ENCODE measurements at regions not wholly inside any gene's neighbourhood (a gene's known extent, or its start where the extent isn't known, plus 50 kb on each side); places are given as distances from the start of the nearest gene placed in this dataset.
A peak's percentile ranks its signal among the peaks of the same experiment; 100 is the strongest.

GRCh38 chr2:200752332-200752731 lies 59.4 kb upstream of the BZW1 start:
- intact Hi-C loops (cut with DNase I), result no loop called here
- no peaks in the 10 kb centered on the region for H3K9me3 ChIP-seq (ENCODE audit: control insufficient read depth, low read length)
- H3K4me1 ChIP-seq (ENCODE audit: control insufficient read depth, insufficient read depth, low read length), result no peaks in the 10 kb centered on the region
- H3K27me3 ChIP-seq (ENCODE audit: control insufficient read depth, insufficient read depth), result no peaks in the 10 kb centered on the region
- H3K27ac ChIP-seq (ENCODE audit: low read length), result no peak overlapping the region
- DNase-seq, result no peak
- ATAC-seq, result peak in 1 of 2 donors; percentile 30
- H3K4me3 ChIP-seq (ENCODE audit: low read length), result no peak overlapping the region
- 91% methylated on average over 2 of the region's 2 CpGs for WGBS

- Histone ChIP-seq H3K27ac (ENCODE audit: low read length) (no peak overlapping the region), H3K4me1 (ENCODE audit: control insufficient read depth, insufficient read depth, low read length) (no peaks in the 10 kb centered on the region), H3K9me3 (ENCODE audit: control insufficient read depth, low read length) (no peaks in the 10 kb centered on the region), H3K4me3 (ENCODE audit: low read length) (no peak overlapping the region), H3K27me3 (ENCODE audit: control insufficient read depth, insufficient read depth) (no peaks in the 10 kb centered on the region)
- intact Hi-C loops (cut with DNase I), result no loop called here
- 93% methylated on average over 1 of the region's 1 CpG for WGBS
- DNase-seq, result no peak
- ATAC-seq, result no peak
These were observed 58.9 kb upstream of the BZW1 start for GRCh38 chr2:200752835-200753234.

DNA sequence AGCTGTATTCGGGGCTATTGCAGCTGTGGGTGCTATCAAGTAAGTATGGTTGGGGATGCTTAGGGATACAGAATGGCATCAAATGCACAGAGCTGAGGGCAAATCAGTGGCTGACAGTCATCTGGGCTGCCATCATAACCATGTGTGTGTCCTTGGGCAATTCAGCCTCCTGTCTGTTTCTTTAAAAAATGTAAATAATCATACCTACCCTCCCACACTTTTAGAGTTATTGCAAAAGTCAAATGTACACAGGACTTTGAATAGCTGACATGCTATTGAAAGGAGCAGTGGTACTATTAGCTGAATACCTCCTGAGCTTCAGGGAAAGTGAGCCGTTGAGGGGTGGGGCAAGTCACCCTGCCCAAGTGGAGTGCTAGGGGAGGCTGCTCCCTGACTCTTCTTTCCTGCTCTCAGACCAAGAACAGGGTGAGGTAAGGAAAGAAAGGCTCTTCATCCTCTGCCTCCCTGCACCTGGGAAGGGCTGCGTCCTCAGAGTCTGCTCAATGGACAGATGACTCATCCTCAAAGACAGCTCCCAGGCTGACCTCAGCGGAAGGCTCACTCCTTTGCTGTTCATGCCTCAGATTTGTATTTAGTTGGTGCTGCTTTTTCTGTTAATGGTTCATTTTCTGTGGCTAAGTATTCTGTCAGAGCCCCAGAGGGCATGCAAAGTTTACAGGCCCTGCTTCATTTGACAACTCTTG lies 54.9 kb upstream of the BZW1 start:
- DNase-seq (no peak), ATAC-seq (no peak)
- 68% methylated on average over 4 of the region's 4 CpGs for WGBS
- Histone ChIP-seq H3K9me3 (ENCODE audit: control insufficient read depth, low read length) (no peaks in the 10 kb centered on the region), H3K27ac (ENCODE audit: low read length) (no peak overlapping the region), H3K4me1 (ENCODE audit: control insufficient read depth, insufficient read depth, low read length) (no peaks in the 10 kb centered on the region), H3K27me3 (ENCODE audit: control insufficient read depth, insufficient read depth) (no peaks in the 10 kb centered on the region), H3K4me3 (ENCODE audit: low read length) (no peak overlapping the region)
- intact Hi-C loops (cut with DNase I), result no loop called here

DNA sequence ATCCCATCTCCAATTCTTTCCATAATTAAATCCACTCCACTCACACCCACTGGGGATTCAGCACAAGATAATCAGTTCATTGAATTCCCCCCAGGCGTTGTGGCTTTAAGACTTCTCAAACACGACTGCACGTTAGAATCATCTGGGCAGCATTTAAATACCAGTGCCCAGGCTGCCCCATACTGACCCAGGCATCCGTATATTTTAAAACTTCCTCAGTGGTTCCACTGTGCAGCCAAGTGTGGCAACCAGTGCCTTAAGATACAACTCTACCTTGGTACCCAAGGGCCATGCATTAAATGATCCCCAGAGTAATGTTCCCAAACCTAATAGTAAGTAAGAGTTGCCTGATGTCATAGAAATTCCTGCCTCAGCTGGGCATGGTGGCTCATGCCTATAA lies 54.3 kb upstream of the BZW1 start:
- H3K4me1 ChIP-seq (ENCODE audit: control insufficient read depth, insufficient read depth, low read length), result no peaks in the 10 kb centered on the region
- no peak for ATAC-seq
- intact Hi-C loops (cut with DNase I), result no loop called here
- H3K27me3 ChIP-seq (ENCODE audit: control insufficient read depth, insufficient read depth), result no peaks in the 10 kb centered on the region
- no peak overlapping the region for H3K27ac ChIP-seq (ENCODE audit: low read length)
- no peak for DNase-seq
- WGBS, result 72% methylated on average over 4 of the region's 4 CpGs
- no peaks in the 10 kb centered on the region for H3K9me3 ChIP-seq (ENCODE audit: control insufficient read depth, low read length)
- no peak overlapping the region for H3K4me3 ChIP-seq (ENCODE audit: low read length)

DNA sequence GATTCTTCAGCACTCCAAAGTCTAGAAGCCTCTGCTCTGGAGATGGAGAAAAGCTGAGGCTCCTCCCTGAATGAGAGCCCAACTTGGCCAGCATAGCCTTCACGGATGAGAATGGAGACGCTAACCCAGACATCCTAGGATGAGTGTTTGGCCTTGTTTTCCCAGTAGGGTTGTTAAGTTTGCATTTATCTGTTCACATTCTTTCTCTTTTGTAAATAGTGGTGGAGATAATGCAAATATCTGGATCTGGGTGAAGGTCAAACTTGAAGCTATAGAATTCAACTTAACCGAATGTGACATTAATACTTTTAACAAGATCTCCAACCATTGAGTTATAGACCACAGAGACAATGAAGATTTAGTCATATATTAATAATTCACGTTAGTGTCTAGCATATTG lies 53.4 kb upstream of the BZW1 start:
- H3K27ac ChIP-seq (ENCODE audit: low read length), result no peak overlapping the region
- ATAC-seq (no peak), DNase-seq (no peak)
- H3K27me3 ChIP-seq (ENCODE audit: control insufficient read depth, insufficient read depth), result no peaks in the 10 kb centered on the region
- H3K9me3 ChIP-seq (ENCODE audit: control insufficient read depth, low read length), result no peaks in the 10 kb centered on the region
- intact Hi-C loops (cut with DNase I), result no loop called here
- WGBS, result 84% methylated on average over 4 of the region's 4 CpGs
- no peak overlapping the region for H3K4me3 ChIP-seq (ENCODE audit: low read length)
- no peaks in the 10 kb centered on the region for H3K4me1 ChIP-seq (ENCODE audit: control insufficient read depth, insufficient read depth, low read length)

- intact Hi-C loops (cut with DNase I), result no loop called here
- 48% methylated on average over 1 of the region's 1 CpG for WGBS
- no peak for DNase-seq
These were observed 50.4 kb upstream of the BZW1 start for GRCh38 chr2:200761266-200761665.

More at GRCh38 chr2:200761266-200761665, 50.4 kb upstream of the BZW1 start:
- Histone ChIP-seq H3K27ac (ENCODE audit: low read length) (no peak overlapping the region), H3K9me3 (ENCODE audit: control insufficient read depth, low read length) (no peaks in the 10 kb centered on the region), H3K4me3 (ENCODE audit: low read length) (no peak overlapping the region), H3K27me3 (ENCODE audit: control insufficient read depth, insufficient read depth) (no peaks in the 10 kb centered on the region), H3K4me1 (ENCODE audit: control insufficient read depth, insufficient read depth, low read length) (peaks cover 3% of the 10 kb centered on the region)
- ATAC-seq, result no peak

Data from right cardiac atrium (tissue), 5 donors.